ENCODE measurements at regions not wholly inside any gene's neighbourhood (a gene's known extent, or its start where the extent isn't known, plus 50 kb on each side); places are given as distances from the start of the nearest gene placed in this dataset.

- TF ChIP-seq, protein P1, sequence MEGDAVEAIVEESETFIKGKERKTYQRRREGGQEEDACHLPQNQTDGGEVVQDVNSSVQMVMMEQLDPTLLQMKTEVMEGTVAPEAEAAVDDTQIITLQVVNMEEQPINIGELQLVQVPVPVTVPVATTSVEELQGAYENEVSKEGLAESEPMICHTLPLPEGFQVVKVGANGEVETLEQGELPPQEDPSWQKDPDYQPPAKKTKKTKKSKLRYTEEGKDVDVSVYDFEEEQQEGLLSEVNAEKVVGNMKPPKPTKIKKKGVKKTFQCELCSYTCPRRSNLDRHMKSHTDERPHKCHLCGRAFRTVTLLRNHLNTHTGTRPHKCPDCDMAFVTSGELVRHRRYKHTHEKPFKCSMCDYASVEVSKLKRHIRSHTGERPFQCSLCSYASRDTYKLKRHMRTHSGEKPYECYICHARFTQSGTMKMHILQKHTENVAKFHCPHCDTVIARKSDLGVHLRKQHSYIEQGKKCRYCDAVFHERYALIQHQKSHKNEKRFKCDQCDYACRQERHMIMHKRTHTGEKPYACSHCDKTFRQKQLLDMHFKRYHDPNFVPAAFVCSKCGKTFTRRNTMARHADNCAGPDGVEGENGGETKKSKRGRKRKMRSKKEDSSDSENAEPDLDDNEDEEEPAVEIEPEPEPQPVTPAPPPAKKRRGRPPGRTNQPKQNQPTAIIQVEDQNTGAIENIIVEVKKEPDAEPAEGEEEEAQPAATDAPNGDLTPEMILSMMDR (IDR thresholded peaks at IDR 0.05): no peak
- TF ChIP-seq EZH2 (IDR thresholded peaks at IDR 0.05) (no peak), EZH2phosphoT487 (IDR thresholded peaks at IDR 0.05) (no peak)
Observed at GRCh38 chr11:98434296-98434695, 586.5 kb upstream of the CNTN5 start.
